Choroid plexus epithelial cell (primary cell): ENCODE measurements at regions not wholly inside any gene's neighbourhood (a gene's known extent, or its start where the extent isn't known, plus 50 kb on each side); places are given as distances from the start of the nearest gene placed in this dataset.

Source experiments
- DNase-seq: peaks from one replicate; pipeline ENCODE4 v3.0.0-alpha.2; 2010; ENCODE audit warnings: low read depth
- H3K4me3 ChIP-seq: 2 replicates; pipeline ENCODE4 v1.5.1; 2011; ENCODE audit warnings: low read depth, mild to moderate bottlenecking, control low read depth, low read length, moderate library complexity
- TF ChIP-seq, protein P1 (sequence below): conservative IDR thresholded peaks from 2 replicates; pipeline ENCODE4 v1.5.1; 2011; ENCODE audit warnings: low read depth, mild to moderate bottlenecking, control low read depth, inconsistent platforms, low read length, moderate library complexity

DNA sequence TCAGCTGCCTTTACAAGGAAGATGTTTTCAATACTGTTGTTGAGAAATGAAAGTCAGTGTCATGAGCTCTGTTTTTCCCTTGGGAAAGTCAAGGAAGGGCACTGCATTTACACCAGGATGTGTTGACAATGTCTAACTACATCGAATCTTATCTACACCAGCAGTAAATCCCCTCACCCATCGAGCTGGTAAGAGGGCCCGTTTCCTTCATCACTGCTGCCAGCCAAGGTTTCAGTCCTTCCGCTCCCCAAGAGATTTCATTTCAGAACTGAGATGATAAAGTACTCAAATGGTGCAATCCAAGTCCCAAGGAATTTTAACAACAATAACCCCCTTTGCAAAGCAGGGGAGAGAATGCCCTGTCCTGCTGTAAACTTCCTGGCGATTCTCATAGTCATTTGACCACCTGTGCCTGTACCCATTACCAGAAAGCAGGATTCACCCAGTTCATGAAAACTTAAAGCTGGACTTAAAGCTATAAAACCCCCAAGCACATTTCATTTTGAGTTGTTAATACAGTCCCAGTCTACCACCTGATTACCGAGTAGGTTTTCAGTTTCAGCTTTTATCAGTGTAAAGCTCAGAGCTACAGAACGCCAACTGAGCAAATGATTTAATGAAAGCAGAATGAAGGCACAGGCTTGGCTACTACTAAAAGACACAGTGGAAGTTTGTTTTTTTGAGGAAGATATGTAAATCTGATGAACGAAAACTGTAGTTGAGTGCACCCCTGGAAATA lies 122.5 kb upstream of the TAB2 start:
- no peak overlapping the region for H3K4me3 ChIP-seq
- DNase-seq: no peak
- TF ChIP-seq, protein P1, sequence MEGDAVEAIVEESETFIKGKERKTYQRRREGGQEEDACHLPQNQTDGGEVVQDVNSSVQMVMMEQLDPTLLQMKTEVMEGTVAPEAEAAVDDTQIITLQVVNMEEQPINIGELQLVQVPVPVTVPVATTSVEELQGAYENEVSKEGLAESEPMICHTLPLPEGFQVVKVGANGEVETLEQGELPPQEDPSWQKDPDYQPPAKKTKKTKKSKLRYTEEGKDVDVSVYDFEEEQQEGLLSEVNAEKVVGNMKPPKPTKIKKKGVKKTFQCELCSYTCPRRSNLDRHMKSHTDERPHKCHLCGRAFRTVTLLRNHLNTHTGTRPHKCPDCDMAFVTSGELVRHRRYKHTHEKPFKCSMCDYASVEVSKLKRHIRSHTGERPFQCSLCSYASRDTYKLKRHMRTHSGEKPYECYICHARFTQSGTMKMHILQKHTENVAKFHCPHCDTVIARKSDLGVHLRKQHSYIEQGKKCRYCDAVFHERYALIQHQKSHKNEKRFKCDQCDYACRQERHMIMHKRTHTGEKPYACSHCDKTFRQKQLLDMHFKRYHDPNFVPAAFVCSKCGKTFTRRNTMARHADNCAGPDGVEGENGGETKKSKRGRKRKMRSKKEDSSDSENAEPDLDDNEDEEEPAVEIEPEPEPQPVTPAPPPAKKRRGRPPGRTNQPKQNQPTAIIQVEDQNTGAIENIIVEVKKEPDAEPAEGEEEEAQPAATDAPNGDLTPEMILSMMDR: no peak

GRCh38 chr6:149196091-149196490 lies 121.4 kb upstream of the TAB2 start:
- H3K4me3 ChIP-seq: no peak overlapping the region
- DNase-seq: no peak
- TF ChIP-seq, protein P1: no peak

- H3K4me3 ChIP-seq: no peak overlapping the region
- TF ChIP-seq, protein P1: no peak
Observed at GRCh38 chr6:149197482-149197881, 120.0 kb upstream of the TAB2 start.

DNA sequence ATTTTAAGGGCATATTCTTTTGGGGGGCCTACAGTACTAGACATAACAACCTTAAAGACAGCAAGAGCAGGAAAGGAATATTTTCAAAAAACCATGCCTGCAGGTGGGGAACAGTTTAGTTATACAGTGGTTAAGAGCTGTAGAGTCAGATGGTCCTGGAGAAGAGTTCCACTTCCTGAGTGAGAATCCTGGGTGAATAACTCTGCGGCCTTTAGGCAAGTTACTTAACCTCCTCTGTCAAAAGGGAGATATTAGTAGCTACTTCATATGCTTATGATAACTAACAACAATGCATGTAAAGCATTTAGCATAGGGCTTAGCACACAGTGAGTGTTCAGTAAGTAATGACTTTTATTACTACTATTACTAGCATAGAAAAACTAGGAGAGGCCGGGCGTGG lies 119.2 kb upstream of the TAB2 start:
- H3K4me3 ChIP-seq: no peak overlapping the region
- DNase-seq: no peak
- TF ChIP-seq, protein P1: no peak

More at GRCh38 chr6:149197482-149197881, 120.0 kb upstream of the TAB2 start:
- DNase-seq: no peak

DNA sequence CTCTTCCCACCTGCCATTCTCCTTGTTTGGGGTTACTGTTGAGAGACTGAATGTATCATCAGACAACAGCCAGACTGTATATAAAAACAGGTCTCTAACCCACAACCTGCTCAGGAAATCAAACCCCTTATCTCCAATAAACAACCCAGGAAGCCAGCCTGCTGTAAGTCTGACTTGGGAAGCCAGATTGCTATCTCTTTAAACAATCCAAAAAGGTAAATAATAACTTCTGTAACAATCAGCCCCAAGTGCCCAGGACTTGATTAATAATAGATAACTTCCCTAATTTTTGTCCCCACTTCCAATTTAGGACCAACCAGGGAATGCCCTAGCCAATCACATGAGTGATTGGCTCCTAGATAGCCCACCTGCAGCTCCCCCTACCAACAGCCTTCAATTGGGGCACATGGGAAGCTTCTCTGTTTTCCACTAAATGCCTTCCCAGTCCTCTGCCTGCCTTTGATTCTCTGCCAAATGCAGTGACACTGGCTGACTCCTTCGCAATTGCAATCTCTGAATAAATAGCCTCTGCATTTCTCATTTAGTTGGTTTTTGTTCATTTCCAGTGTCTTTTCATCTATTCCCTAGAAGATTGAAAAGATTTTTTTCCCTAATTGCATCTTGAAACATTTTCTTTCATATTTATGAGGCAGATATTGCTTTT lies 117.1 kb upstream of the TAB2 start:
- no peak overlapping the region for H3K4me3 ChIP-seq
- TF ChIP-seq, protein P1: no peak
- no peak for DNase-seq

- TF ChIP-seq, protein P1: no peak
- no peak for DNase-seq
- H3K4me3 ChIP-seq: no peak overlapping the region
Observed at GRCh38 chr6:149201068-149201655, 116.3 kb upstream of the TAB2 start.
